HG02840 (cell line): ENCODE measurements at regions not wholly inside any gene's neighbourhood (a gene's known extent, or its start where the extent isn't known, plus 50 kb on each side); places are given as distances from the start of the nearest gene placed in this dataset.
"Not testable (repeated sequence)": the region's sequence is repeated elsewhere in the genome, so short reads cannot be mapped to it uniquely, and the experiment has no call there.

Source experiments
- ATAC-seq: cut with Tn5 transposase; IDR thresholded peaks from one replicate; pipeline ENCODE4 v1.9.1; 2021; ENCODE audit warnings: mild to moderate bottlenecking, moderate library complexity, moderate number of reproducible peaks; ENCODE audit not compliant: unreplicated experiment, low FRiP score

- ATAC-seq = no peak
Measured at GRCh38 chr5:135185481-135186065, 151.5 kb upstream of the PITX1 start.

- no peak for ATAC-seq
Measured at GRCh38 chr5:135184646-135185045, 150.6 kb upstream of the PITX1 start.

GRCh38 chr5:135183464-135183863 is 149.4 kb upstream of the PITX1 start:
- no peak for ATAC-seq

GRCh38 chr5:135182675-135183074 is 148.6 kb upstream of the PITX1 start:
- ATAC-seq = no peak

GRCh38 chr5:135181653-135182052 is 147.6 kb upstream of the PITX1 start:
- ATAC-seq = no peak

GRCh38 chr5:135179308-135179980 is 145.4 kb upstream of the PITX1 start:
- ATAC-seq = no peak

- ATAC-seq = no peak
Measured at GRCh38 chr5:135178476-135179155, 144.6 kb upstream of the PITX1 start.

GRCh38 chr5:135177591-135177990 is 143.6 kb upstream of the PITX1 start:
- ATAC-seq = no peak

- ATAC-seq = no peak
Measured at GRCh38 chr5:135176991-135177390, 143.0 kb upstream of the PITX1 start.

- no peak for ATAC-seq
Measured at GRCh38 chr5:135174315-135175096, 140.5 kb upstream of the PITX1 start.

- ATAC-seq = no peak
Measured at GRCh38 chr5:135173662-135174290, 139.7 kb upstream of the PITX1 start.

GRCh38 chr5:135172718-135173117 is 138.7 kb upstream of the PITX1 start:
- ATAC-seq = no peak

GRCh38 chr5:135171336-135171735 is 137.3 kb upstream of the PITX1 start:
- ATAC-seq = no peak

- ATAC-seq = no peak
Measured at GRCh38 chr5:135170500-135170899, 136.5 kb upstream of the PITX1 start.

- no peak for ATAC-seq
Measured at GRCh38 chr5:135169753-135170152, 135.7 kb upstream of the PITX1 start.

GRCh38 chr5:135167634-135168033 is 133.6 kb upstream of the PITX1 start:
- ATAC-seq = no peak

GRCh38 chr5:135164873-135165614 is 131.0 kb upstream of the PITX1 start:
- ATAC-seq = not testable (repeated sequence)

- no peak for ATAC-seq
Measured at GRCh38 chr5:135163964-135164363, 129.9 kb upstream of the PITX1 start.

- ATAC-seq = no peak
Measured at GRCh38 chr5:135163391-135163790, 129.4 kb upstream of the PITX1 start.
